ENCODE measurements at regions not wholly inside any gene's neighbourhood (a gene's known extent, or its start where the extent isn't known, plus 50 kb on each side); places are given as distances from the start of the nearest gene placed in this dataset.
"Not testable (repeated sequence)": the region's sequence is repeated elsewhere in the genome, so short reads cannot be mapped to it uniquely, and the experiment has no call there.

DNA sequence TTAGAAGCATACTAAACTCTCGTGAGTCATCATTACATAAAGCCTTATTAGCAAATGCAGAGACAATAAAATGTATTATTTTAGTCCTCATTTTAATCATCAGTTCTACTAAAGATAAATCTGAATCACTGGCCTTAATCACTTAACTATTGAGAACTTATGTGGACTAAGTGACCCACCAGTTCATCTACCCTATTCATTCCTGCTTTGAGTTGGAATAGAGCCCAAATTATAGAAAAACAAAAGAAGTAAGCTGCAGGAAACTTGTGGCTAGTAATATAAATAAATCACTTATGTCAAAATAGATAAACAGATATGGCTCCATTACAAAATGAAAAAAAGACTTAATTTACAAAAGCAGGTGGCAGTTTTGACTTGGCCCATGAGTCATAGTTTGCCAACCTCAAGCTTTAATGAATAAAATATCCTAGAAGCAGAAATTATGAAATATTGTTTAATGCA, 851.8 kb upstream of the CRIM1 start:
- TF ChIP-seq, protein P1, sequence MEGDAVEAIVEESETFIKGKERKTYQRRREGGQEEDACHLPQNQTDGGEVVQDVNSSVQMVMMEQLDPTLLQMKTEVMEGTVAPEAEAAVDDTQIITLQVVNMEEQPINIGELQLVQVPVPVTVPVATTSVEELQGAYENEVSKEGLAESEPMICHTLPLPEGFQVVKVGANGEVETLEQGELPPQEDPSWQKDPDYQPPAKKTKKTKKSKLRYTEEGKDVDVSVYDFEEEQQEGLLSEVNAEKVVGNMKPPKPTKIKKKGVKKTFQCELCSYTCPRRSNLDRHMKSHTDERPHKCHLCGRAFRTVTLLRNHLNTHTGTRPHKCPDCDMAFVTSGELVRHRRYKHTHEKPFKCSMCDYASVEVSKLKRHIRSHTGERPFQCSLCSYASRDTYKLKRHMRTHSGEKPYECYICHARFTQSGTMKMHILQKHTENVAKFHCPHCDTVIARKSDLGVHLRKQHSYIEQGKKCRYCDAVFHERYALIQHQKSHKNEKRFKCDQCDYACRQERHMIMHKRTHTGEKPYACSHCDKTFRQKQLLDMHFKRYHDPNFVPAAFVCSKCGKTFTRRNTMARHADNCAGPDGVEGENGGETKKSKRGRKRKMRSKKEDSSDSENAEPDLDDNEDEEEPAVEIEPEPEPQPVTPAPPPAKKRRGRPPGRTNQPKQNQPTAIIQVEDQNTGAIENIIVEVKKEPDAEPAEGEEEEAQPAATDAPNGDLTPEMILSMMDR (IDR thresholded peaks at IDR 0.05; ENCODE audit: low read length, missing control alignments): no peak
- H3K4me3 ChIP-seq (replicated peaks; ENCODE audit: low read depth, low read length): no peak overlapping the region
- peak; percentile 1 for DNase-seq (ENCODE audit: low read depth)

DNA sequence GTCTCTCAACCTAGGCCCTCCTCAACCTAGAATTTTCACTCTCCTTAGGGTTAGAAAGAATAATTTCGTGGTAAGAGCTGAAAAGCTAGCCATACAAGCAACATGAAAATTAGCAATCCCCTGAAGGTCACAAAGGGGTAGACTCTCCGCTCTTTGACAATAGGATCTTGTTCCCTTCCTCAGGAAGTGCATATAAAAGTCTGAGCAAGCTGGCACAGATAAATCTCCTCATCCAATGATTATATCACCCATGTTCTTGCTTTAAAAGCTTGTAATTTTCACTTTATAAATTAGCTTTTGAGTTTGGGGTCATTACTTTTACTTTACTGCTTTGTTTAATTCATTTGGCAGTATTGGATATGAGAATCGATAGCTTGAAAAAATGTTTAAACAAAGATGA, 852.3 kb upstream of the CRIM1 start:
- DNase-seq (ENCODE audit: low read depth): no peak
- no peak overlapping the region for H3K4me3 ChIP-seq (replicated peaks; ENCODE audit: low read depth, low read length)
- TF ChIP-seq, protein P1 (IDR thresholded peaks at IDR 0.05; ENCODE audit: low read length, missing control alignments): no peak

DNA sequence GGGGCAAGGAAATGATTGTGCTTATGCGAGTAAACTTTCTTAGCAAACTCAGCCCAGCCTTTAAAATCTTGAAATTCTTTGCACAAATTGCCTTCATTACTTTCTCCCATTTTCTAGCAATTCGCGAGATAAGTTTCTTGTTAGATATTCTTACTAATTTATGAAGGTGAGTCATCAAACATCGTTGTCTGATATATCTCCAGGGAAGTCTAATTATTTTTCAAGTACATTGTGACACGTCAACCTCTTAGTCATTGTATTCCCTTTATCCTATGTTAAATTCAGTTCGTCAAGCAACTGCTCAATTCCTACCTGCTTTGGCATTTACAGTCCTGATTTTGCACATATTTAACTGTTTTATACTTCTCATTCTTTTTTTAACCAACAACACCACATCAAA, 854.5 kb upstream of the CRIM1 start:
- H3K4me3 ChIP-seq (replicated peaks; ENCODE audit: low read depth, low read length): no peak overlapping the region
- TF ChIP-seq, protein P1 (IDR thresholded peaks at IDR 0.05; ENCODE audit: low read length, missing control alignments): no peak
- no peak for DNase-seq (ENCODE audit: low read depth)

DNA sequence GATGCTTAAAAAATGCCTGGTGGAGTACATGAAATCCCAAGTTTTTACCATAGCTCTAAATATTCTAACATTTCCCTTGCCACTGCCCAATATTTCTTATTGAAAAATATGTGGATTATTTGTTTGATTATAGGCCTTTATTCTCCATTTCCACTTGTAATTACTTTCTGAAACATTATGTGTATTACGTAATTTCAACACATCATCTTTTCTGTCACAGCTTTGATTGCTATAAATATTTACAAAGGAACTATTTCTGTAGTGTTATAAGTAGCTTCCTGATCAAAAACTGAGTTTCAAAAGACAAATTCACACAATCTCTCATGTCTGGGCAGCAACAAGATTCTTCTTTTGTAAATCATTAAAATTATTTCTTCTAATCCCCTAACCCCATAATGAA, 859.6 kb upstream of the CRIM1 start:
- H3K4me3 ChIP-seq (replicated peaks; ENCODE audit: low read depth, low read length): no peak overlapping the region
- TF ChIP-seq, protein P1 (IDR thresholded peaks at IDR 0.05; ENCODE audit: low read length, missing control alignments): no peak
- DNase-seq (ENCODE audit: low read depth): no peak

DNA sequence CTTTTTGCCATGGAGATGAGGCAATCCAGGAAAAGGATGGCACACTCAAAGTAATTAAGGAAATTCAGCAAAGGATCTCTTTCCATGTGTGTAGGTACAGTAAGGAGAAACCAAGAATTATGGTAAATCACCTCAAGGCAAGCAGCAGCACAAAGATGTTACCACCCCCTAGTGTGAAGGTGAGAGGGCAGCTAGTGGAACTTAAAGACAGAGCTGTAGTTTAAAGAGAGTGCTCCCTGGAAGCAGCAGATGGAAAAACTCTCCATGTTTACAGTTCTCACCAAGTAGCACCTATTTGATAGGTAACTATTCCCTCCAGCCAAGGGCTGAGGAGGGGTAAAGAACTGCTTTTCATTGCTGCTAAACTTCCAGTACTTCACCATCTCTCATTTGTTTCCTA, 860.4 kb upstream of the CRIM1 start:
- DNase-seq (ENCODE audit: low read depth): no peak
- H3K4me3 ChIP-seq (replicated peaks; ENCODE audit: low read depth, low read length): no peak overlapping the region
- TF ChIP-seq, protein P1 (IDR thresholded peaks at IDR 0.05; ENCODE audit: low read length, missing control alignments): no peak

DNA sequence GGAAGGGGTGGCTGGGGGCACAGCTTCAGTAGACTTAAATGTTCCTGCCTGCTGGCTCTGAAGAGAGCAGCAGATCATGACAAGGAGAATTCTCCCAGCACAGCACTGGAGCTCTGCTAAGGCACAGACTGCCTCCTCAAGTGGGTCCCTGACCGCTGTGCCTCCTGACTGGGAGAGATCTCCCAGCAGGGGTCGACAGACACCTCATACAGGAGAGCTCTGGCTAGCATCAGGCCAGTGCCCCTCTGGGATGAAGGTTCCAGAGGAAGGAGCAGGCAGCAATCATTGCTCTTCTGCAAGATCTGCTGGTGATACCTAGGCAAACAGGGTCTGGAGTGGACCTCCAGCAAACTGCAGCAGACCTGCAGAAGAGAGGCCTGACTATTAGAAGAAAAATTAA, 877.5 kb upstream of the CRIM1 start:
- H3K4me3 ChIP-seq (replicated peaks; ENCODE audit: low read depth, low read length); DNase-seq (ENCODE audit: low read depth): not testable (repeated sequence)

DNA sequence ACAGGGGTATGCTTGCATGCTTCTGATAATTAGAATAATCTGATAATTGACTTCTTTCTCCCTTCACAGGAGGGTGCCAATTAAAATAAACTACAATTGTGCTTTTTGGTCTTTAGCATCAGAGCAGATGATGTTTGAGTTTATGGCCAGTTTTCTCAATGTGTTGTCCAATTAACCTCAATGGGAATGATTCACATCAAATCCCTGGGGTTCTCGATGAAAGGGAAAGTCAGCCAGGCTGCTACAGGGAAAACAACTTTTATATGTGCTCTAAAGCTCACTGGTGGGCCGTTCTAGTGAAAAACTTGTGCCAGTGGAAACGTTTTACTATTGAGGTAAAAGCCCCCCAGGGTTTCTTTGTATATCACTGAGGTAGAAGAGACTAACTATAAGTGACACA, 887.3 kb upstream of the CRIM1 start:
- H3K4me3 ChIP-seq (replicated peaks; ENCODE audit: low read depth, low read length): no peak overlapping the region
- TF ChIP-seq, protein P1 (IDR thresholded peaks at IDR 0.05; ENCODE audit: low read length, missing control alignments): no peak
- no peak for DNase-seq (ENCODE audit: low read depth)
